Fibroblast of skin of right biceps (primary cell): ENCODE measurements at regions not wholly inside any gene's neighbourhood (a gene's known extent, or its start where the extent isn't known, plus 50 kb on each side); places are given as distances from the start of the nearest gene placed in this dataset.
"Not testable (repeated sequence)": the region's sequence is repeated elsewhere in the genome, so short reads cannot be mapped to it uniquely, and the experiment has no call there.

Experiments used
- DNase-seq: peaks from one replicate; pipeline ENCODE4 v3.0.0-alpha.2; 2013

DNA sequence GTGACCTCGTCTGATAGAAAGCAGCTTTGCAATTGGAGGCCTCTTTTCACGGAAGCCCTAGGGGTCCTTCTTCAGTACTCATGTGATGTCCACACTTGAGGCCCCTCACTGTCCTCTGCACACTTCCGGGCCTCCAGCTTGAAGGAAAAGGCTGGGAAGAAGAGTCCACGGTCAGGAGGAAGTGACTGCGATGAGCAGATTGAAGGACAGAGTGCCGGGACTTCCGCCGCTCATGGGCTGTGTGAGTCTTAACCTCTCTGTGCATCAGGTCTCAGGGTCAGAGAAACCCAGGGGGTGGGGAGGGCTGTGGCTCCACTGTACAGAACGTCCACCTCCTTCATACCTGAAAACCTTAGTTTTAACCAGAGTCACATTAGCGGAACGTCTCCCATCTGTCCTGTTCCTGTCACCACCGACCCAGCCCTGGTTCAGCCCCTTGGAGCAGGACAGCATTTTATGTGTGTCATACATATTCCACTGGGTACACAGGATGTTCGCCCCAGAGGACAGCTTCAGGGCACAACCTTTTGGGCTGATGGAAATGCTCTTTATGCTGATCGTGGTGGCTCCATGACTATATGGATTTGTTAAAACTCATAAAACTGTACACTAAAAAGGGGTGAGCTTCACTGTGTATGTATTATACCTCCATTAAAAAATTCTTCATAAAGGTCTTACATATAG, 51.0 kb upstream of the SORCS2 start:
- DNase-seq: no peak

DNA sequence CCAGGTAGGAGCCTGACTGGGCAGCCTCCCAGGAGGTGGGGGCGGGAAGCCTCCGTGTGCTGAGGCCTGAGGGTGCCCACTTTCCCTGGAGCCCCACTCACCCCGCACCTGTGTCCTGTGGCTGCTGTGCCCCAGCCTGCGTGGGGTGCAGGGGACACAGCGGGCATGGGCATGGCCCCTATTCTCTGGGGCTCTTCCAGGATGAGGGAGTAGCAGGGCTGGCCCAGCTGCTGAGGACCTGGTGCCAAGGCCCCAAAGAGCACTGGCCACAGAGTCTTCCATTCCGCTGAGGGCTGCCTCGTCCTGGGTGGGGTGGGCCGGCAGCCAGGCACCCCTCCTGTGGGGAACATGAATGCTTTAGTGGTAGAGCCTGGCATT, 51.7 kb upstream of the SORCS2 start:
- DNase-seq: no peak

- DNase-seq: no peak
Measured at GRCh38 chr4:7140062-7140691, 52.2 kb upstream of the SORCS2 start.

- DNase-seq: no peak
Measured at GRCh38 chr4:7139167-7139982, 53.0 kb upstream of the SORCS2 start.

DNA sequence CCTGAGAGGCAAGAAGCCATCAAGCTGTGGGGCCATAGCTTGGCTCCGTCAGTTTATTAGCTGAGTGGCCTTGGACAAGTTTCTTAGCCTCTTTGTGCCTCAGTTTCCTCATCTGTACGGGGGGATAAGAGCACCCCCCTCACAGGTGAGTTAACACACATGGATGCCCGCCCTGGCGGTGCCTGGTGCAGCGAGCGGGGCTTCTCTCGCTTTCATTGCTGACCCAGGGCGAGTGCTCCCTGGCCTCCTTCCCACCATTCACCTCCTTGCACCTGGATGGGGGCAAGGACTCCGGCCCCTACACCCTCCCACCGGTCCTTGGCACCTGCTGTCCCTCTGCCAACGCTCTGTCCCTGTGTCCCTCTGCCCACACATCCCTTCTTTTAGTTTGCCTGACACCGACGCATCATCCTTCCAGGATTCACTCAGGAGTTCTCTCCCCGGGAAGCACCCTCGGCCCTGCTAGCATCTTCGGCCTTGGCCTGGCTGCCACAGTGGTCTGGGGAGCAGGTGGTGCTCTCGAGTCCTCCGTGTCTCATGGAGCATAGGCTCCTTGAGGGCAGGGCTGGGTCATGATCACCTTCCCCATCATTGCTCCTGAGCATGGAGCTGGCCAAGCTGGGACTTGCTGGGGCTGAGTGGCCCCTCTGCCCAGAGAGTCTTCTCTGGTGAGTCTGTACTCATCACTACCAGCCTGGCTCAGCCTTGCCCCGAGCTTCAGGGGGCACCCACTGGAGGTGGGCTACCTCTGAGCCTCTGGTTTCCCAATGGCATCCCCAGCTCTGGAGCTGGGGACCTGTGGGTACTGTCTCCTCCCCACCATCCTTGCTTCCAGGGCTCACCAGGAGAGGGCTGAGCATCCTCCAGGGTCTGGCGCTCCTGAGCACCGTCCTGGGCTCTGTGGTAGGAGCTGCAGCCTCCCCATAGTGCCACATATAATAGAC, 53.8 kb upstream of the SORCS2 start:
- no peak for DNase-seq

DNA sequence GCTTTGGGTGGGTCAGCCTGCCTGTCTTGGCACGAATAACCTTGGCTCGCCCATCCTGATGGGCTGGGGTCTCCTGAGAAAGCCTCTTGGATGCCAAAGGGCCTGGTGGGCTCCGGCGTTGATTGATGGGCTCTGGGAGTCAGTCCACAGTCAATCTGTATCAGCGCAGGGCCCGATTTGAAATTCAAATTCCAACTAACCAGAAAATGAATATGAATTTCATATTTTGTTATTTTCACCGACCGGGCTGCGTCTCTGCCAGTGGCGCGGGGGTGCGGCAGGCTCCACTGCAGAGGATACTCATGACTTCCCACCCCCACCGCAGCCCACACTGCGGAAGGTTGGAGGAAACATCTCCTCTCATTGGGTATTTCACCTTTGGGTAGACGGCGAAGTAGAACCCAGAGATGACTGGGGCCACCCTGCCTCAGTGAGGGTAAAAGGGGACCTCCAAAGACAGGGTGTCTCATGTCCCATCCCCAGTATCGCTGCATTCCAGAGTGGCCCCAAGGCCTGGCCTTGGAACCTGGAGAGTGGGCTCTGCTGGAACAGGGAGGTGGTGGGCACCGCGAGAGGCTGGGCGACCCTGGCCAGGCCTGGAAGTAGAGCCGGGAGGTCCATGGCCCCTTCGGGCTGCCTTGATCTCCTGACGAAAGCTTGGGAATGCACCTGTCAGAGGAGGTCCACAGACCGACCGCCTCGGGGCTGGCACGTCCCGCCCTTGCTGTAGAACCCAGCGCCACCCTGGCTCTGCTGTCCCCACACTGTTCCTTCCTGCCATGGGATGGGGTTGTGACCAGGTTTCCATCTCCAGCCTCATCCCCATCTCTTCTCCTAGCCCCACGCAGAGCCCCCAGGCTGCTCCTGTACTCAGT, 54.8 kb upstream of the SORCS2 start:
- no peak for DNase-seq

GRCh38 chr4:7136351-7136750, 56.0 kb upstream of the SORCS2 start:
- no peak for DNase-seq

- peak; percentile 50 for DNase-seq
Measured at GRCh38 chr4:7135389-7135746, 57.0 kb upstream of the SORCS2 start.

- peak; percentile 96 for DNase-seq
Measured at GRCh38 chr4:7134737-7135388, 57.5 kb upstream of the SORCS2 start.

GRCh38 chr4:7133818-7134650, 58.3 kb upstream of the SORCS2 start:
- DNase-seq: not testable (repeated sequence)

GRCh38 chr4:7132730-7133582, 59.4 kb upstream of the SORCS2 start:
- DNase-seq: peak; percentile 55

DNA sequence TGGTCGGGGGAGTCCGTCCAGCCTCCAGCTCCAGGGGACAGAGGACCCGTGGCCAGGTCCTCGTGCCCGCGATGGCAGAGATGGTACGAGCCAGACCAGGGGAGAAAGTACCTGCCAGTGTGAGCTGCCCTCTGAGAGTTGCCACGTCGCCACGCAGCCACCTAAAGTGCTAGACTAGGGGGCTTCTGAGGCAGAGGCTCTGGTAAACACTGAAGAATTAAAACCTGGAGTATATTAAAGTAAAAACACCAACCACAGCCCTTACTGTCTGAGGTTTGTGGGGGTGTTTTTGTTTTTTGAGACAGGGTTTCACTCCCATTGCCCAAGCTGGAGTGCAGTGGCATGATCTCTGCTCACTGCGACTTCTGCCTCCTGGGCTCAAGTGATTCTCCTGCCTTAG, 60.1 kb upstream of the SORCS2 start:
- DNase-seq: no peak

DNA sequence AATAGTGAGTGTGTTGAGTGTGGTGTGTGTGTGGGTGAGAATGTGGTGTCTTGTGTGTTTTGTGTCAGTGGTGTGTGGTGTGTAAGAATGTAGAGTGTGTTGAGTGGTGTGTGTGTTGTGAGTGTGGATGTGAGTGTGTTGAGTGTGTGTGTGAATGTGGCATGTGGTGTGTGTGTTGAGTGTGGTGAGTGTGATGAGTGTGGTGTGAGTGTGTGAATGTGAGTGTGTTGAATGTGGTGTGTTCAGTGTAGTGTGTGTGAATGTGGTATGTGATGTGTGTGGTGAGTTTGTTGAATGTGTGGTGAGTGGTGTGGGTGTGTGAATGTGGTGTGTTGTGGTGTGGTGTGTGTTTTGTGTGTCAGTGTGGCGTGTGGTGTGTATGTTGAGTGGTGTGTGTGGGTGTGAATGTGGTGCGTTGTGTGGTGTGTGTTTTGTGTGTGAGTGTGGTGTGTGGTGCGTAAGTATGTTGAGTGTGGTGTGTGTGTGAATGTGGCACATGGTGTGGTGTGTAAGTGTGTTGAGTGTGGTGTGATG, 60.8 kb upstream of the SORCS2 start:
- DNase-seq: no peak

DNA sequence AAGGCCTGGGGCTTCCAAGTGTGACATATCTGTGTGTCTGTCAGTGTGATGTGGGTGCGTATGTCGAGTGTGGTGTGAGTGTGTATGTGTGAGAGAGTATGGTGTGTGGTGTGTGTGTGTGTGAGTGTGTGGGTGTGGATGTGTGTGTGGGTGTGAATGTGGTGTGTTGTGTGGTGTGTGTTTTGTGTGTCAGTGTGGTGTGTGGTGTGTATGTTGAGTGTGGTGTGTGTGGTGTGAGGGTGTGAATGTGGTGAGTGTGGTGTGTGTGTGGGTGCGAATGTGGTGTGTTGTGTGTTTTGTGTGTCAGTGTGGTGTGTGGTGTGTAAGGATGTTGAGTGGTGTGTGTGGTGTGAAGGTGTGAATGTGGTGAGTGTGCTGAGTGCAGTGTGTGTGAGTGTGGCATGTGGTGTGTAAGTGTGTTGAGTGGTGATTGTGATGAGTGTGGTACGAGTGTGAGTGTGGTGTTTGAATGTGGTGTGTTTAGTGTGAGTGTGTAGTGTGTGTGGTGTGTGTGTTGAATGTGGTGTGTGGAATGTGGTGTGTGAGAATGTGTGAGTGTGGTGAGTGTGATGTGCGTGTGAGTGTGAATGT, 61.6 kb upstream of the SORCS2 start:
- no peak for DNase-seq

- no peak for DNase-seq
Measured at GRCh38 chr4:7129871-7130620, 62.2 kb upstream of the GRPEL1 start.

DNA sequence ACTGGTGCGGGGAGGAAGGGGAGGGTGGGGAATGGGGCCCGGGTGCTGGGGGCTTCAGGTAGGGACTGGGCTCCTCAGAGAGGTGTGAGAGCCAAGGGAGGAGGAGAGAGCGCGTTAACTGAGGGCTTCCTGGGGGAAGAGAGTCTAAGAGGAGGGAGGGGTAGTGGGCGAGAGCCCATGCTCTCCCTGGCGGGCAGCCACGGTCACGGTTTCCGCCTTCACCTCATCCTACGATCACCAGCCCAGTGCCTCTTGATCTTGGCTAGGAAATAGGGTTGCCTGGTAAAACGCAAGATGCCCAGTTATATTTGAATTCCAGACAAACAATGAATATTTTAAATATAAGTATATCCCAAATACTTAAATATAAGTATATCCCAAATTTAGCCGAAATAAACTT, 60.8 kb upstream of the GRPEL1 start:
- no peak for DNase-seq

DNA sequence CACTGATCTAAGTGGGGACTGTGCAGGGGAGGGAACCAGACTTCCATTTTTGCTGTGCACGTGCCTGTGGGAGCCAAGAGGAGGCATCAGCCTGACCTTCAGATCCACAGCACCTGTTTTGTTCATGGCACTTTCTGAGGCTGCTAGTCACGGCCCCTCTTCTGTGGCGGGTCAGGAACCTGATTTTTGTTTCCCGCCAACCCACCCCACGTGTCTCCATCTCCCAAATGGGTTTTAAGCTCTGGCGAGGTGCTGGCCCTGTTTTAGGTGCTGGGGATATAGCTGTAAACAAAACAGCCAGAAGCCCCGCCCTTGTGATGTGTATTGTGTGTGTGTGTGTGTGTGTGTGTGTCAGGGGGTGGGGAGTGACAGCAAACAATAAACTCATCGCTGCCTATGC, 60.4 kb upstream of the GRPEL1 start:
- no peak for DNase-seq

- no peak for DNase-seq
Measured at GRCh38 chr4:7127576-7127975, 59.7 kb upstream of the GRPEL1 start.
